ENCODE measurements at regions not wholly inside any gene's neighbourhood (a gene's known extent, or its start where the extent isn't known, plus 50 kb on each side); places are given as distances from the start of the nearest gene placed in this dataset.

GRCh38 chr1:234726359-234726943 is 116.5 kb upstream of the IRF2BP2 start:
- TF ChIP-seq POLR2A (IDR thresholded peaks at IDR 0.05) (no peak), CTCF (IDR thresholded peaks at IDR 0.05) (no peak)
